GM21786 (cell line): ENCODE measurements at regions not wholly inside any gene's neighbourhood (a gene's known extent, or its start where the extent isn't known, plus 50 kb on each side); places are given as distances from the start of the nearest gene placed in this dataset.

Experiments used
- ATAC-seq: cut with Tn5 transposase; IDR thresholded peaks from one replicate; pipeline ENCODE4 v1.9.1; 2021; ENCODE audit not compliant: unreplicated experiment

GRCh38 chr15:62431817-62432216 is 266.7 kb upstream of the C2CD4B start:
- no peak for ATAC-seq

- ATAC-seq: no peak
These were observed 267.8 kb upstream of the C2CD4B start for GRCh38 chr15:62432702-62433398.

GRCh38 chr15:62436235-62436634 is 271.1 kb upstream of the C2CD4B start:
- ATAC-seq: no peak

- ATAC-seq: no peak
These were observed 272.7 kb upstream of the C2CD4B start for GRCh38 chr15:62437753-62438152.

GRCh38 chr15:62439543-62440016 is 274.5 kb upstream of the C2CD4B start:
- ATAC-seq: no peak

DNA sequence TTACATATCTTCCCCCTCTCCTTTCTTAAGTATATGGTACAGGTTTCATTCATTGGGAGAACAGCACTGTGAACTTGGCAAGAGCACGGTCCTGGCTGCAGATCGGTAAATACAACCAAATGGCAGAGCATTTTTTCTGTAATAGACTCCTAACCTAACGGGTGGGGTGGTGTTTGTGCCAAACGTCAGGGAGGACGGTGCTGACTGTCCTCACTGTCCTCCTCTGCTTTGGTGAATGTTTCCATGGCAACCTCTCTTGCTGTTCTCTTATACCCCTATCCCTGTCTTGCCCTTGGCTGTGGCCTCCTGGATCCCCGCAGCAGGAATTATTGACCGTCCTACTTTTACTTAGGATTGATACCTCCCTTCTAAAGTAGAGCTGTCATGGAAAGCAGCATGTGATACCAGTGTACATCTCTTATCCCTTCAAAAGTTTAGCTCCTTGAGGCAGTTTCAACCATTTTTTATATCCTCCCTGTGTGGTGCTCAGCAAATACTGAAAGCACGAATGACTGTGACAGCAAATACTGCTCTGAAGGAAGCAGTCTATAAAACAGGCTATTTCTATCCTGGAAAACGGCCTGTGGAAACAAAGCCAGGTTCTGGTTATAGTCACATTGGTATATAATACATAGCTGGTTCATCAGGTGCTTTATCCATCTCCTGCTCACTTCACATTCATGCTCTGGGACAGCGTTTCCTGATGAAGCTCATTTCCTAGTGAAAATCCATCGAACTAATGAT is 275.4 kb upstream of the C2CD4B start:
- ATAC-seq: no peak

DNA sequence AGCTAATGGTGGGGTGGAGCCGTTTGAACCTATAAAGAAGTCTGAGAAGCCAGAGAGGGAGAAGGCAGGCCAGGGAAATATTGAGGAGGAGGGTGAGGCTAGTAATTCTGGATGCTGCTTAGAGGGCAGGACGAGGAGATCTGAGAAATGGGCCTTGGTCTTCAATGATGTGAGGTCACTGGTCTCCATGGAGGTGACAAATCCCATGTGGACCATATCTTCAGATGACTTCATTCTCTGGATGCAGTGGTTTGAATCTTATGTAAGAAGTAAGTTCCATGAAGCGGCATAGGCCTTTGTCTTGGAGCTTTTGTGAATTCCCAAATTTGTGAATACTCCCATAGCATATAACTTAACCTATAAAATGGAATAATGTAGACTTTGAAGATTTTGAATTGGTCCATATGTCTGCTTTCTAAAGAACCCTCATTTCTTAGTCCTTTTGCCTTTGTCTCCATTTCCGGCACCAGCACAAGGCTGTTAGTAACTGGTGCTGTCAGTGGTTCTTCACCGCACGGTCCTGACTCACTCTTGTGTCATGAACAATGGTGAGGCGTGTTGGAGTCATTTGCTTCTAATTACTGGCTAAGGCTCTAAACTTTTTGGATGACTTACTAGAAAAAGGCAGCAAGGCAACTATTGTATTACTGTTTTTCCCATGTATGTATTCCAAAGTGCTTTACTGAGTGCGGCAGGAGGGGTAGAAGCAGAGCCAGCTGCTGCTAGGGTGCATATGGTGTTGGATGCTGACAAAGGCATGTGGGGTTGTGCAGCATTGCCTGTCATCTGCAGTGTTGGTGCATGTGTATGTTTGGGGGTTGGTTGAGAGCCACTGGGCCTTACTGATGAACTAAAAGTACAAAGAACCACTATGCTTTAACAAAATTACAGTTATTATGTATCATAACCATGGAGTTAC is 279.3 kb upstream of the C2CD4B start:
- no peak for ATAC-seq

- no peak for ATAC-seq
These were observed 280.2 kb upstream of the C2CD4B start for GRCh38 chr15:62445244-62445643.

DNA sequence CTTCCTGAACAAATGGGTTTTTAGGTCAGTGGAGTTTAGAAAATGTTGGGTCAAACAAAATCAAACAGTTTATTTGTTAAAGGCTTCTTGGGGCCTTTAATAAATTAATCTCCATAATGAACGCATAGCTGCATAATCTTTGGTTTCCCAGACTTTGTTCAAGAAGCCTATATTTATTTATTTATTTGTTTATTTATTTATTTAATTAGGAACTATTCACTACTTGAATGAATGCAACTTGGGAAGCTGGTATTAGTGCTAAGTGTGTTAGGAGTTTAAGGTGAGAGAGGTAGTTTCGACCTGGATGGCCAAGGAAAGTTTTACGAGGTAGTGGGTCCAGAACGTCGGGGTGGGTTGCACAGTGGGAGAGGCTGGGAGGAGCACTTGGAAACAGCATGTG is 281.9 kb upstream of the C2CD4B start:
- no peak for ATAC-seq

- ATAC-seq: no peak
These were observed 282.7 kb upstream of the C2CD4B start for GRCh38 chr15:62447742-62448141.

- ATAC-seq: no peak
These were observed 284.6 kb upstream of the C2CD4B start for GRCh38 chr15:62449638-62450037.

DNA sequence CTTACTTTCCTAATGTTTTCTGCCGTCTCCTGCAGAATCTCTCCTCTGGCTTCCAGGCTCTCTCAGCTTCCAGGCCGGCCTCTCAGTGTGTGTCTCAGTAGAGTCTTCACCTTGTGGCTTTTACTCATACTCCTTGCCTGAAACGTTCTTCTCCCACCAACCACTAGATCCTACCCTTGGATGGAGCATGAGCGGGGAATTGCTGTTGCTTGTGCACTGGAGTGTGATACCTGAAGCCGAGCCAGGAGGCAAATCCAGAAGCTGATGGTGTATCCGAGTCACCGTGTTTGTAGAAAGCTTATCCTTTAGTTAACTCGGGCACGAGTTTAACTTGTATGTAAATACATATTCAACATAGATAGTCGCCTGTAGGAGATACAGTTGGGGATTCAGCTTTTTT is 285.0 kb upstream of the C2CD4B start:
- no peak for ATAC-seq

DNA sequence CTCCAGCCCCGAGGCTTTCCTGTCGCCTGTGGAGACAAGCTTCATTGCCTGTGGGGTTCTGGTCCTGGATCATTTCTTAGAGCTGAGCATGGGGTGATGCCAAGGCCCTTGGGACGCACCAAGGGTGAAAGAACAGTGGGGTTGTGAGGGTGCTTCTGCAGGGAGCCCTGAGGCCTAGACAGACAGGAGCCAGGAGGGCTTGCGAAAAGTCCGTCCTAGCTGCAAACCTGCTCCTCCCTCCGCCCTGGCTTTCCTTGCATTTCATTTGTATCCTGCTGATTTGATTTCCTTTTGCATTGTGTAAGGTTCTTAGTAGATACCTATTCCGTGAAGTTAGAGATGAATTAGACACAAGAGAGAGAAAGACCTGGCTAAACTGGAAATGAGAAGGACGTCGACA is 286.9 kb upstream of the C2CD4B start:
- no peak for ATAC-seq

- ATAC-seq: no peak
These were observed 287.6 kb upstream of the C2CD4B start for GRCh38 chr15:62452667-62453066.

DNA sequence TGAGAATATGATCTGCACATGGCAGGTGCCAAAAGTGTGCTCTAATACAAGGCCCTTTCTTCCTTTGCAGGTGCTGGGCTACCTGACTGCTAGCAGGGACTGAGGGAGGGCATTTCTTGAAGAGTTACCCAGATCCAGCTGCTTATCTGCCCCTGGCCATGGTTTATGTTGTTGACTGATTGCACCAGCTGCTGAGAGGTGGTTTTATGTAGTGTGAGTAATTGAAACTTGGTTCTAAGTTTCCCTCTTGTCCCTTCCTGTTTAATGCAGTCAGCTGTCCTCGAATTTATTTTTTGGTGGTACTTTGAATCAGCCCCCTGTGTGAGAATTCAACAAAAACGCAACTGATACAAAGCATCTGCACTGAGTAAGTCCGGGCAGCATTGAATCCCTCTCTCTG is 288.3 kb upstream of the C2CD4B start:
- ATAC-seq: no peak

DNA sequence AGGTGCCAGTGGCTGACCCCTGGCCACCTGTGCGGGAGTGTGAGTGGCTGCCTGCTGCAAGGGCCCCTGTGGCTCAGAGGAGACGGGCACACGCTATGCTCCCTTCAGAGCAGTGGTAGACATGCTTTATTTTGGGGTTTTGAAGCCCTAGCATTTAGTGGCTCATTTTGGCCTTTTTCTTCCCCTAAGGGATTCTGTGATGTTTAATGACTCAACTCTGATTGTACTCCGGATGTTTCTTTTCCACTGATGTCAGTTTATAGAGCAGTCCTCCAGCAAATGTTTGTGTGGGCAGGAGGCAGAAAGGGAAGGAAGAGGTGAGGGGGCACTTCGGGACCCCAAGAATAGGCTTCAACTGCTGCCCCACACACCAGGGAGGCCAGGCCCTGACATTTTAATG is 288.9 kb upstream of the C2CD4B start:
- no peak for ATAC-seq

DNA sequence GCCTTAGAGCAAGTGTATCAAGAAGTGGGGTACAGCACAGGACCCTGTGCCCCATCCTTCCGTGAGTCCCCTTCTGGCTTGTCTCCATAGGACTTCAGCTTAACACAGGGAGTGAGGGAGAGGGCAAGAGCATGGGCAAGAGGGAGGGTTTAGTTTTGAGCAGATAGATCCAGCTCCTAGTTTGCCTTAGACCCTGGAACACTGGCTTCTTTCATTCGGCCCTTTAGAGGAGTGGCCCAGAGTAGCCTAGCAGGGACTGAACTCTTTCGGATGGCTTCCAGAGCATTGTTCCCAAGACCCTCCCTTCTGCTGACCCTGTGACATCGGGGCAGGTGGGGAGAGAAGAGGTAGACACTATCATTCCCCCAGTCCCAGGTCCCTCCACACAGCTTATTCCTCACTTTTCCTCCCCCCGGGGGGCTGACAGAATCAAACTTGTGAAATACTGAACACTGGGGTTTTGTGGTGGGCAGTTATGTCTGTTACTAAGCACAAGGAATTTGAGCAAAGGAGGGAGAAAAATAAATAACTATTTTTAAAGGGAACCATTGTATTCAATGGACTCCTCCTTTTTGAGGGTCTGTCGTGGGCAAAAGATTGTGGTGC is 289.6 kb upstream of the C2CD4B start:
- ATAC-seq: no peak

- ATAC-seq: no peak
These were observed 290.4 kb upstream of the C2CD4B start for GRCh38 chr15:62455441-62455921.

- ATAC-seq: no peak
These were observed 291.2 kb upstream of the C2CD4B start for GRCh38 chr15:62456011-62456920.

DNA sequence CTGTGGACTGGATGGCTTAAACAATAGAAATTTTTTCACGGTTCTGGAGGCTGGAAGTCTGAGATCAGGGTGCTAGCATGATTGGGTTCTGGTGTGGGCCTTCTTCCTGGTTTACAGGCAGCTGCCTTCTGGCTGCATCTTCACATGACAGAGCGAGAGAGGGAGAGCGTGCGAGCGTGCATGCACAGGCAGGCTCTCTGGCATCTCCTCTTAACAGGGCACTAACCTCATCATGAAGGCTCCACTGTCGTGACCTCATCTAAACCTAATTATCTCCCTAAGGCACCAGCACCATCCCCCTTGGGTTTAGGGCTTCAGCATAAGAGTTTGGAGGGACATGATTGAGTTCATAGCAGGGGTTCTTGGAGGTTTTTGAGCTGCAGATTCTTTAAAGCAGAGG is 292.0 kb upstream of the C2CD4B start:
- ATAC-seq: no peak
